OCI-LY1 (cell line): ENCODE measurements at regions not wholly inside any gene's neighbourhood (a gene's known extent, or its start where the extent isn't known, plus 50 kb on each side); places are given as distances from the start of the nearest gene placed in this dataset.

Experiments
- H2AFZ ChIP-seq: fragments of 200-600 bp; sonication (generic), shearing (Covaris generic); 2 replicates; pipeline ENCODE4 v1.6.0; 2014; ENCODE audit warnings: antibody characterized with exemption, mild to moderate bottlenecking, low read length
- H3F3A ChIP-seq: fragments of 200-600 bp; sonication (generic), shearing (Covaris generic); 2 replicates; pipeline ENCODE4 v1.6.0; 2014; ENCODE audit warnings: mild to moderate bottlenecking, antibody characterized with exemption, low read length, moderate library complexity; ENCODE audit not compliant: insufficient read depth
- H3K27ac ChIP-seq: fragments of 200-600 bp; sonication (generic); 2 replicates; pipeline ENCODE4 v1.5.1; 2014; ENCODE audit warnings: low read length, mixed run types, mild to moderate bottlenecking, low read depth; ENCODE audit not compliant: poor library complexity, severe bottlenecking
- H3K27me3 ChIP-seq: fragments of 200-600 bp; sonication (generic); 2 replicates; pipeline ENCODE4 v1.6.0; 2014; ENCODE audit warnings: antibody characterized with exemption, mild to moderate bottlenecking, low read length, moderate library complexity; ENCODE audit not compliant: insufficient read depth
- H3K36me3 ChIP-seq: fragments of 200-600 bp; sonication (generic); 2 replicates; pipeline ENCODE4 v1.6.1; 2014; ENCODE audit warnings: mild to moderate bottlenecking, antibody characterized with exemption, low read length, moderate library complexity, mixed read lengths; ENCODE audit not compliant: insufficient read depth
- H3K4me1 ChIP-seq: fragments of 200-600 bp; sonication (generic); 2 replicates; pipeline ENCODE4 v1.5.1; 2014; ENCODE audit warnings: mild to moderate bottlenecking, low read length, moderate library complexity; ENCODE audit not compliant: insufficient read depth, severe bottlenecking
- H3K4me2 ChIP-seq: fragments of 200-600 bp; sonication (generic), shearing (Covaris generic); 2 replicates; pipeline ENCODE4 v1.6.1; 2014; ENCODE audit warnings: low read length
- H3K4me3 ChIP-seq: fragments of 200-600 bp; sonication (generic); 2 replicates; pipeline ENCODE4 v1.5.1; 2014; ENCODE audit warnings: low read length, low read depth, mild to moderate bottlenecking, mixed read lengths; ENCODE audit not compliant: poor library complexity, severe bottlenecking
- H3K79me2 ChIP-seq: fragments of 200-600 bp; shearing (Covaris generic); 2 replicates; pipeline ENCODE4 v1.6.1; 2016; ENCODE audit warnings: mixed run types, low read length, mixed read lengths; ENCODE audit not compliant: insufficient read depth
- H3K9ac ChIP-seq: fragments of 200-600 bp; sonication (generic), shearing (Covaris generic); 2 replicates; pipeline ENCODE4 v1.6.1; 2014; ENCODE audit warnings: mild to moderate bottlenecking, low read length, mixed read lengths
- H3K9me2 ChIP-seq: fragments of 200-600 bp; sonication (generic), shearing (Covaris generic); 2 replicates; pipeline ENCODE4 v1.6.1; 2014; ENCODE audit warnings: low read depth, mild to moderate bottlenecking, low read length, mixed read lengths
- H3K9me3 ChIP-seq: fragments of 200-600 bp; shearing (Covaris generic); 2 replicates; pipeline ENCODE4 v1.6.1; 2014; ENCODE audit warnings: low read length, mixed read lengths
- H4K20me1 ChIP-seq: fragments of 200-600 bp; sonication (generic), shearing (Covaris generic); 2 replicates; pipeline ENCODE4 v1.6.0; 2016; ENCODE audit warnings: mild to moderate bottlenecking, low read length; ENCODE audit not compliant: insufficient read depth
- CTCF ChIP-seq: fragments of 200-600 bp; sonication (generic), shearing (Covaris generic); IDR thresholded peaks from 2 replicates; pipeline ENCODE4 v1.5.1; 2017; ENCODE audit warnings: mild to moderate bottlenecking, antibody characterized with exemption, low read length, moderate library complexity, mixed read lengths
- EZH2 ChIP-seq: fragments of 200-600 bp; sonication (generic), shearing (Covaris generic); IDR thresholded peaks from 2 replicates; pipeline ENCODE4 v1.8.0; 2017; ENCODE audit warnings: borderline replicate concordance, mixed run types, mild to moderate bottlenecking, antibody characterized with exemption, low read length, moderate library complexity, mixed read lengths

- Histone ChIP-seq H3K27ac (no peak overlapping the region), H3K9me3 (no peaks in the 10 kb centered on the region), H3K4me3 (no peak overlapping the region), H3K9ac (no peak overlapping the region), H3K27me3 (no peaks in the 10 kb centered on the region), H3K4me1 (no peaks in the 10 kb centered on the region), H2AFZ (no peak overlapping the region), H3K9me2 (no peaks in the 10 kb centered on the region), H3K79me2 (no peaks in the 10 kb centered on the region), H3K36me3 (no peaks in the 10 kb centered on the region), H3K4me2 (no peak overlapping the region), H3F3A (no peaks in the 10 kb centered on the region), H4K20me1 (no peaks in the 10 kb centered on the region)
- TF ChIP-seq EZH2 (no peak), CTCF (peak; percentile 14; the same call in 1 of the 2 replicates)
These were observed 79.7 kb upstream of the CHODL start for GRCh38 chr21:18164933-18165332.

- Histone ChIP-seq H3K36me3 (no peaks in the 10 kb centered on the region), H3K4me1 (no peaks in the 10 kb centered on the region), H3F3A (no peaks in the 10 kb centered on the region), H3K4me3 (no peak overlapping the region), H3K9me2 (no peaks in the 10 kb centered on the region), H4K20me1 (no peaks in the 10 kb centered on the region), H3K4me2 (no peak overlapping the region), H2AFZ (no peak overlapping the region), H3K27me3 (no peaks in the 10 kb centered on the region), H3K27ac (no peak overlapping the region), H3K79me2 (no peaks in the 10 kb centered on the region), H3K9ac (no peak overlapping the region), H3K9me3 (no peaks in the 10 kb centered on the region)
- TF ChIP-seq CTCF (no peak), EZH2 (no peak)
These were observed 80.2 kb upstream of the CHODL start for GRCh38 chr21:18164483-18164882.

GRCh38 chr21:18163956-18164355 is 80.7 kb upstream of the CHODL start:
- H2AFZ ChIP-seq, result no peak overlapping the region
- H3K27ac ChIP-seq, result no peak overlapping the region
- no peak overlapping the region for H3K4me3 ChIP-seq
- no peaks in the 10 kb centered on the region for H3F3A ChIP-seq
- TF ChIP-seq EZH2 (no peak), CTCF (no peak)
- no peaks in the 10 kb centered on the region for H3K4me1 ChIP-seq
- H3K27me3 ChIP-seq, result no peaks in the 10 kb centered on the region
- H3K9me3 ChIP-seq, result no peaks in the 10 kb centered on the region
- no peak overlapping the region for H3K9ac ChIP-seq
- H3K79me2 ChIP-seq, result no peaks in the 10 kb centered on the region
- no peaks in the 10 kb centered on the region for H3K9me2 ChIP-seq
- H3K4me2 ChIP-seq, result no peak overlapping the region
- no peaks in the 10 kb centered on the region for H4K20me1 ChIP-seq
- H3K36me3 ChIP-seq, result no peaks in the 10 kb centered on the region
